GM23338 (cell line): ENCODE measurements at regions not wholly inside any gene's neighbourhood (a gene's known extent, or its start where the extent isn't known, plus 50 kb on each side); places are given as distances from the start of the nearest gene placed in this dataset.

Experiments
- ATAC-seq: fragments of 200-7000 bp; cut with Tn5 transposase; 3 replicates; pipeline ENCODE4 v1.9.1; 2020
- DNase-seq: peaks from one replicate; pipeline ENCODE4 v3.0.0-alpha.2; 2015; ENCODE audit warnings: low spot score
- H2AFZ ChIP-seq: fragments of 200-600 bp; sonication (generic); 2 replicates; pipeline ENCODE4 v1.8.0; 2016; ENCODE audit warnings: antibody characterized with exemption, mild to moderate bottlenecking, moderate library complexity
- H3F3A ChIP-seq: fragments of 200-600 bp; sonication (generic); replicated peaks from 2 replicates; pipeline ENCODE4 v1.8.0; 2017; ENCODE audit warnings: antibody characterized with exemption, mixed run types, low read depth
- H3K27ac ChIP-seq: fragments of 200-600 bp; sonication (generic); 2 replicates; pipeline ENCODE4 v1.6.1; 2016; ENCODE audit warnings: low read depth
- H3K27me3 ChIP-seq: fragments of 200-600 bp; sonication (generic); 2 replicates; pipeline ENCODE4 v1.8.0; 2016; ENCODE audit warnings: mild to moderate bottlenecking, mixed run types, moderate library complexity; ENCODE audit not compliant: insufficient read depth
- H3K36me3 ChIP-seq: fragments of 200-600 bp; sonication (generic); 2 replicates; pipeline ENCODE4 v1.8.0; 2016; ENCODE audit warnings: mild to moderate bottlenecking; ENCODE audit not compliant: insufficient read depth
- H3K4me1 ChIP-seq: fragments of 200-600 bp; sonication (generic); 2 replicates; pipeline ENCODE4 v1.8.0; 2016; ENCODE audit warnings: mild to moderate bottlenecking, moderate library complexity; ENCODE audit not compliant: insufficient read depth
- H3K4me2 ChIP-seq: fragments of 200-600 bp; sonication (generic); 2 replicates; pipeline ENCODE4 v1.7.1; 2017; ENCODE audit warnings: mixed run types
- H3K4me3 ChIP-seq: fragments of 200-600 bp; sonication (generic); 2 replicates; pipeline ENCODE4 v1.6.1; 2016; ENCODE audit warnings: mixed run types
- H3K79me2 ChIP-seq: fragments of 200-600 bp; sonication (generic); replicated peaks from 2 replicates; pipeline ENCODE4 v1.8.0; 2017; ENCODE audit warnings: mild to moderate bottlenecking; ENCODE audit not compliant: insufficient read depth
- H3K9me2 ChIP-seq: fragments of 200-600 bp; sonication (generic); 2 replicates; pipeline ENCODE4 v1.8.0; 2017; ENCODE audit not compliant: insufficient read depth
- H4K20me1 ChIP-seq: fragments of 200-600 bp; sonication (generic); replicated peaks from 2 replicates; pipeline ENCODE4 v1.8.0; 2017; ENCODE audit warnings: mild to moderate bottlenecking; ENCODE audit not compliant: insufficient read depth
- H3K27ac Mint-ChIP-seq: 2 replicates; pipeline ENCODE4 v1.8.0; 2020; ENCODE audit warnings: inconsistent platforms, mild to moderate bottlenecking, moderate library complexity, mixed read lengths
- H3K27me3 Mint-ChIP-seq: 3 replicates; pipeline ENCODE4 v1.8.0; 2022; ENCODE audit warnings: low read depth, mild to moderate bottlenecking, moderate library complexity, mixed read lengths, inconsistent platforms; ENCODE audit not compliant: insufficient read depth, poor library complexity
- H3K36me3 Mint-ChIP-seq: 3 replicates; pipeline ENCODE4 v1.8.0; 2021; ENCODE audit warnings: low read depth, mild to moderate bottlenecking, inconsistent platforms, moderate library complexity, mixed read lengths
- H3K4me1 Mint-ChIP-seq: 3 replicates; pipeline ENCODE4 v1.8.0; 2020; ENCODE audit warnings: mild to moderate bottlenecking, inconsistent platforms, mixed read lengths
- H3K4me3 Mint-ChIP-seq: 3 replicates; pipeline ENCODE4 v1.8.0; 2021; ENCODE audit warnings: moderate library complexity, mild to moderate bottlenecking, inconsistent platforms, mixed read lengths
- H3K9me3 Mint-ChIP-seq: 3 replicates; pipeline ENCODE4 v1.8.0; 2020; ENCODE audit warnings: moderate library complexity, mild to moderate bottlenecking, inconsistent platforms, mixed read lengths
- CREB1 ChIP-seq: fragments of 250-450 bp; sonication (Bioruptor Pico); IDR thresholded peaks from 2 replicates; pipeline ENCODE4 v1.5.0; 2020; ENCODE audit warnings: low read depth, mild to moderate bottlenecking, moderate library complexity
- CTCF ChIP-seq, 2 experiments: fragments of 200-600 bp in 1 of 2; sonication (generic) in 1 of 2; conservative IDR thresholded peaks; 2 replicates each; pipeline versions ENCODE4 v1.5.1 to v1.6.1; 2016 to 2017; ENCODE audit warnings: antibody characterized with exemption in 2 of 2, low read depth in 2 of 2, mild to moderate bottlenecking in 2 of 2, moderate library complexity in 1 of 2
- ETS1 ChIP-seq: IDR thresholded peaks from 2 replicates; pipeline ENCODE4 v1.6.1; 2016; ENCODE audit warnings: antibody characterized with exemption
- EZH2 ChIP-seq: fragments of 200-600 bp; sonication (generic); IDR thresholded peaks from one replicate; pipeline ENCODE4 v1.8.0; 2017; ENCODE audit warnings: antibody characterized with exemption, mild to moderate bottlenecking, low read depth; ENCODE audit not compliant: unreplicated experiment
- EZH2phosphoT487 ChIP-seq: fragments of 200-600 bp; sonication (generic); IDR thresholded peaks from one replicate; pipeline ENCODE4 v1.8.1; 2018; ENCODE audit warnings: antibody characterized with exemption; ENCODE audit not compliant: unreplicated experiment
- JUNB ChIP-seq: IDR thresholded peaks from one replicate; pipeline ENCODE4 v1.6.1; 2016; ENCODE audit warnings: antibody characterized with exemption; ENCODE audit not compliant: unreplicated experiment
- NANOG ChIP-seq: IDR thresholded peaks from 2 replicates; pipeline ENCODE4 v1.6.1; 2016; ENCODE audit warnings: antibody characterized with exemption, borderline replicate concordance
- POLR2AphosphoS5 ChIP-seq: IDR thresholded peaks from 2 replicates; pipeline ENCODE4 v1.6.1; 2016; ENCODE audit warnings: antibody characterized with exemption, low read depth
- REST ChIP-seq: IDR thresholded peaks from one replicate; pipeline ENCODE4 v1.6.1; 2018; ENCODE audit warnings: antibody characterized with exemption; ENCODE audit not compliant: unreplicated experiment
- STAT1 ChIP-seq: IDR thresholded peaks from one replicate; pipeline ENCODE4 v1.6.1; 2016; ENCODE audit warnings: antibody characterized with exemption; ENCODE audit not compliant: unreplicated experiment
- ZNF114 ChIP-seq: fragments of 250-450 bp; sonication (Bioruptor Pico); IDR thresholded peaks from 2 replicates; pipeline ENCODE4 v1.5.0; 2020; ENCODE audit warnings: mild to moderate bottlenecking, moderate library complexity
- ZNF331 ChIP-seq: fragments of 250-450 bp; sonication (Bioruptor Pico); IDR thresholded peaks from 2 replicates; pipeline ENCODE4 v1.5.0; 2020; ENCODE audit warnings: low read depth, mild to moderate bottlenecking, moderate library complexity
- ZNF462 ChIP-seq: fragments of 250-450 bp; sonication (Bioruptor Pico); IDR thresholded peaks from 2 replicates; pipeline ENCODE4 v1.5.0; 2020; ENCODE audit warnings: mild to moderate bottlenecking, moderate library complexity

- Histone ChIP-seq H2AFZ (no peak overlapping the region), H3F3A (no peaks in the 10 kb centered on the region), H3K9me2 (no peaks in the 10 kb centered on the region), H3K4me2 (no peak overlapping the region), H3K4me1 (peaks cover 25% of the 10 kb centered on the region), H3K79me2 (no peaks in the 10 kb centered on the region), H3K27ac (no peak overlapping the region), H3K27me3 (no peaks in the 10 kb centered on the region), H3K4me3 (no peak overlapping the region), H4K20me1 (no peaks in the 10 kb centered on the region), H3K36me3 (no peaks in the 10 kb centered on the region)
- Mint-ChIP-seq H3K36me3 (no peaks in the 10 kb centered on the region), H3K27ac (no peak overlapping the region), H3K9me3 (no peaks in the 10 kb centered on the region; the same call in 2 of the 3 replicates), H3K4me3 (no peak overlapping the region), H3K4me1 (peaks cover 57% of the 10 kb centered on the region), H3K27me3 (peaks cover 19% of the 10 kb centered on the region)
- TF ChIP-seq ZNF331 (CRISPR knock-in tag) (no peak), ETS1 (no peak), JUNB (no peak), EZH2 (no peak), STAT1 (no peak), POLR2AphosphoS5 (no peak), ZNF462 (no peak), REST (no peak), EZH2phosphoT487 (no peak), NANOG (no peak), CREB1 (CRISPR knock-in tag) (no peak), CTCF (conservative IDR thresholded peaks at IDR 0.05; ENCODE audit: low read depth in 2 of 2) (no peak), ZNF114 (CRISPR knock-in tag) (no peak)
- ATAC-seq, result no peak
- DNase-seq, result no peak
Measured at GRCh38 chr16:86347090-86347489, 163.2 kb upstream of the FOXF1 start.
